ENCODE measurements at regions not wholly inside any gene's neighbourhood (a gene's known extent, or its start where the extent isn't known, plus 50 kb on each side); places are given as distances from the start of the nearest gene placed in this dataset.
"Not testable (repeated sequence)": the region's sequence is repeated elsewhere in the genome, so short reads cannot be mapped to it uniquely, and the experiment has no call there.

- DNase-seq = no peak
Measured at GRCh38 chr6:92271091-92271490, 1148.3 kb downstream of the EPHA7 start.

DNA sequence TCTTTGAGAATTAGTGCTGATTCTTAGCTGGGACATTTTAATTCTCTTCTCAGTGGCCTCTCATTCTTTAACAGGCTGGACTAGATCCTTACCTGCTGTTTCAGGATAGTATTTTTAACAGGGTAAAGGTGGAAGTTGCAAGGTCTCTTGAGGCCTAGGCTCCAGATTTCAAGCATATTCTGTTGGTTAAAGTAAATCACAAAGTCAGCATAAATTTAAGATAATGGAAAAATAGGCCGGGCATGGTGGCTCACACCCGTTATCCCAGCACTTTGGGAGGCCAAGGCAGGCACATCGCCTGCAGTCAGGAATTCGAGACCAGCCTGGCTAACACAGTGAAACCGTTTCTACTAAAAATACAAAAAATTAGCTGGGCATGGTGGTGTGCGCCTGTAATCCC lies 1149.0 kb downstream of the EPHA7 start:
- DNase-seq = no peak

GRCh38 chr6:92267335-92267734 lies 1152.0 kb downstream of the EPHA7 start:
- no peak for DNase-seq

DNA sequence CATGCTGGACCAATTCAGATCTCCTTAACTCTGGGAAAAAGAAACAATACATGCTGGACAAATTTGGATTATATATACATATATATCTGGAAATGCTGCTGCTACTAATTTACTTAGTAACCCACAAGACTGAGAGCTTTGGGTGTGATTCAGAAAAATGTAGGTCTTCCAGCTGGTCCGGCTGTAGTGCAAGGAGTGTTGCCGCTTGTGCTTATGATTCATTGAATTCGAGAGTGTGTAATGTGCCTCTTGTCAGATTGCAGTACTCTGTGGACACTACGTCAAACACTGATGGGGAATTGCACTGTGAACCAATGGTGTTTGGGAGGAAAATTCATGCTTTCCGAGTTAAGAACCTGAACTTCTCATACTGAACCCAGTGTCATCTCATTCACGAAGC lies 1155.5 kb downstream of the EPHA7 start:
- DNase-seq = no peak

- DNase-seq = no peak
Measured at GRCh38 chr6:92259171-92259570, 1160.2 kb downstream of the EPHA7 start.

- DNase-seq = no peak
Measured at GRCh38 chr6:92243315-92243714, 1176.0 kb downstream of the EPHA7 start.

GRCh38 chr6:92231171-92231701 lies 1188.1 kb downstream of the EPHA7 start:
- no peak for DNase-seq

- DNase-seq = not testable (repeated sequence)
Measured at GRCh38 chr6:92219987-92220386, 1199.4 kb downstream of the EPHA7 start.

DNA sequence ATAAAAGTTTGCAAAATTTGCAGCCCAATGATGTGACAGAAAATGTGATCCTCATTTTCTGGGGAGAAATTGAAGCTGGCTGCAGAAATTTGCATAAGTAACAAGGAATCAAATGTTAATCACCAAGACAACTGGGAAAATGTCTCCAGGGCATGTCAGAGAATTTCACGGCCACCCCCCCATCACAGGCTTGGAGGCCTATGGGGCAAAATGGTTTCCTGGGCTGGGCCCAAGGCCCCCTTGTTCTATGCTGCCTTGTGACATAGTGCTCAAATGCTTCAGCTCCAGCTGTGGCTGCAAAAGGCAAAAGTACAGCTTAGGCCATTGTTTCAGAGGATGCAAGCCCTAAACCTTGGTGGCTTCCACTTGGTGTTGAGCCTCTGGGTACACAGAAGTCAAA lies 1202.6 kb downstream of the EPHA7 start:
- DNase-seq = no peak

- DNase-seq = no peak
Measured at GRCh38 chr6:92201618-92202017, 1217.7 kb downstream of the EPHA7 start.

DNA sequence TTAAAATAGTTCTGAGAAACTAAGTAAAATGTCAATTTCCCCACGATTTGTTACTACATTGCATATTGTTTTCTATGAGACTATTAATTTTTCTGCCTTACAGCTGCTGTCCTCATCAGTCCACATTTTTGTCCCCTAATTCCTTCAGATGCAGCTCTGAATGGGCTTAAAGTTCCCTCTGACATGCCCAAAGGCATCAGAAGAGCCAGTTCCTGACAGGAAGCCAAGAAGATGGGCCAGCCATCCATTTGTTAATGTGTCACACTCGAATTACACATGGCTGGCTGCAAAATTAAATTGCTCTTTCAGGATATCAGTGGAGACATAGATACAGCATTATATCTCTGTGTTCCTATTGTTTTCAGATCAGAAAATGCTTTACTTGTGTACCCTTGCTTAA lies 1223.0 kb downstream of the EPHA7 start:
- no peak for DNase-seq

- DNase-seq = no peak
Measured at GRCh38 chr6:92195796-92196195, 1223.6 kb downstream of the EPHA7 start.

- DNase-seq = no peak
Measured at GRCh38 chr6:92188016-92188415, 1231.3 kb downstream of the EPHA7 start.

DNA sequence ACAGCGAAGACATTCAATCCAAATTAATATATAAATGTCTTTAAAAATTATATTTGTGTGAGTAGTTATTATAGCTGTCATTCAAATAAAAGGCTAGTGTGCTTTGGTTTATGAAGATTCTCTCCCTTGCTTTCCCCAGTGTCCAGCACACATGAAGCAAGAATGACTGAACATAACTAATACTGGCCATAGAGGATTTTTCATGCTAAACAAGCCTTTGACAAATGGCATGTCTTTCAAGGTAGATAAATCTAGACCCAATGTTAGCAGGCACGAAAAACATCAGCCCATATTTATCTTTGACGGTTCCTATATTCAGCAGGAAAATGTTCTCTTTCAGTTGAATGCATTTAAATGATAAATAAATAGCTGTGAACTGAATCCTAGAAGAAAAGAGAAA lies 1234.4 kb downstream of the EPHA7 start:
- DNase-seq = no peak

DNA sequence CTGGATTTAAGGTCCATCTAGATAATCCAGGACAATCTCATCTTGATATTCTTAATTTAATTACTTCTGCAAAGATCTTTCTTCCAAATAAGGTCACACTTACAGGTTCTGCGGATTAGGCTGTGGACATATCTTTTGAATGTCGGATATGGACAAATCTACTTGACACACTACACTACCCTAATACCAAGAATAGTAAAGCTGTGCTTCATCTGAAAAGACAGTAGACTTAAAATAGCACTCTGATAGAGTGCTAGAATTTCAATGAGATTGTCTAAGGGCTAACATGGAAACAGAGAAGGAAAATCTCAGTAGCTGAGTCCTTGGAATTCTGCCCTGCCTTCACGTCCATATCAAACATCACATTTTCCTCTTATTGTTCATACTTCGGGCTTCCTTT lies 1238.0 kb downstream of the EPHA7 start:
- DNase-seq = no peak

DNA sequence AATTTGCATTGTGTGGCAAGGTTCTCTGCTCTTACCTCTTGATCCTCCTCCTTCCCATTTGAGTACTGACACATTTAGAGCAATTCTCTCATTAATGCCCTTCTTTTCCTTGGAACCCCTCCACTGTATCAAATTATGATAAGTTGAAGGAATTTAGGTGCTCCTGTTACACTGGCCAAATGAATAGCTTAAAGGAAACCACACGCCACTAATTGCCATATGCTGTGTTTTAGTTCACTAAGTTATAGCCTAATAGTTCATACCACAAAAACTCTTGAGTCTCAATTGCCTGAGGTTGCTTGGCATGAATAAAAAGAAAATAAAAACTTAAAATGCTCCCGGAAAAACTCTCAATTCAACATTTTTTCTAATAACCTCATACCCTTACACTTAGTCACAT lies 1239.3 kb downstream of the EPHA7 start:
- DNase-seq = no peak

DNA sequence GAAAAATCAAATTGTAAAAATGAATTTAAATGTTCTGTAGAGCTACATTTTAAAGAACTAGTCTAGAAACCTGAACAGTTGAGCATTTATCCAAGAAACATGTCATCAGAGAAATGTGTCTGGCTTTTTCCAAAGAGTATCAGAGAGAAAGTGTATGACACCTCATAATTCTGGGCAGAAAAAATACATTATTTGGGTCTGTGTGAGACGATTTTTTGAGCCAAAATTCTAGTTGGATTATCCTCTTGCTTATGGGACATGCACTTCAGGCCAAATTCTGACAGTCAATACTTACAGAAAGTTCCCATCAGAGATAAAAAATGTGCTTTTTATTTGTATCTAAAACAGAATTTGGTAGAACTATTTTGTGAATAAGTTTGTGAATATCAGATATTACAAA lies 1242.7 kb downstream of the EPHA7 start:
- no peak for DNase-seq

GRCh38 chr6:92174398-92175073 lies 1244.8 kb downstream of the EPHA7 start:
- DNase-seq = no peak

DNA sequence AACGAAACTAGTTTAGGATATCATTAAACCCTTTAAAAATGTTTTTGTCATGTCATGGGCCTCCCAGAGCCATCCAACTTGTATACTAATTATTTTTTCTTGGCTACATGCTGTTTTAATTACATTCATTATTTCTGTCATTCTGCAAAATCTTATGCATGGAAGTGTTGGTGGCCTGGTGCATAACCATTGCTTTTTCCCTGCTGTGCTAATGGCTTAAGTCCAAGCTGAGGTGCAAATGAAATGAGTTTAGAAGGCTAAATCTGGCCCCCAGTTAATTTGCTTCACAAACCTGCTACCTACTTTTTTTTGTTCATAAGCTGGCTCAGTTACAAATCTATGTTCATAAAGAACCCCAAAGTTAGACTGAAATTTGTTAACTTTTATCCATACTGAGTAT lies 1249.9 kb downstream of the EPHA7 start:
- DNase-seq = no peak

- no peak for DNase-seq
Measured at GRCh38 chr6:92166666-92167065, 1252.7 kb downstream of the EPHA7 start.

GRCh38 chr6:92161953-92162352 lies 1257.4 kb downstream of the EPHA7 start:
- no peak for DNase-seq

DNA sequence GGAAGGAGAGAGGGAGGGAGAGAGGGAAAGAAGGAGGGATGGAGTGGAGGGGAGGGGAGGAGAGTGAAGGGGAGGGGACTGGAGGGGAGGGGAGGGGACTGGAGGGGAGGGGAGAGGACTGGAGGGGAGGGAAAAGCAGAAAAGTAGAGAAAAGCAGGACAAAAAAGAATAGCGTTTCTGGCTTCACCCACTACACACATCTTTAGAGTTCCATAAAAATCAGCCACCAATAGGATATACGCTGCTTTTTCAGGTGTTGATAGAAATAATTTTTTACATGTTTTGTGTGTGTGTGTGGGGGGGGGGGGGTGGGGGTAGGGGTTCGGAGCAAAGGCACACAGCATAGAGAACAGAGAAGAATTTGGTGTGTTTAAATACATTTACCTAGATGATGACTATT lies 1259.1 kb downstream of the EPHA7 start:
- no peak for DNase-seq

DNA sequence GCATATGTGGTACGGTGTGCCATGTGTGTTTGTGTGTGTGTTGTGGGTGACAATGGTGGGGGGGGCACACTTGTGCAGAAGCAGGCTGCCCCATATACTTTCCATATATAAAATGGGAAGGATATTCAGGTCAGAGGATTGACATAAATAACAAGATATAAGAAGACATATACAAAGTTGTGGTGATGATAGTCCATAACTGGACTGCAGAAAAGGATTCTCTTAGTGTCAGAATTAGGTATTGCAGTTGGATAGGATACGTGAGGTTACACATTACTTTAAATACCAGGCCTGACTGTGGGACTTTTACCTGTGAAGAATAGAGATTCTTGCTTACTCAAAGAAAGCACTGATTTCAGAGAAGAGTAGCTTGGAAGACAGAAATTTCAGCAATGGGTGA lies 1260.3 kb downstream of the EPHA7 start:
- DNase-seq = no peak

GRCh38 chr6:92150553-92150952 lies 1268.8 kb downstream of the EPHA7 start:
- DNase-seq = no peak

Measured in renal pelvis (tissue), 1 donor.